ENCODE measurements at regions not wholly inside any gene's neighbourhood (a gene's known extent, or its start where the extent isn't known, plus 50 kb on each side); places are given as distances from the start of the nearest gene placed in this dataset.

DNA sequence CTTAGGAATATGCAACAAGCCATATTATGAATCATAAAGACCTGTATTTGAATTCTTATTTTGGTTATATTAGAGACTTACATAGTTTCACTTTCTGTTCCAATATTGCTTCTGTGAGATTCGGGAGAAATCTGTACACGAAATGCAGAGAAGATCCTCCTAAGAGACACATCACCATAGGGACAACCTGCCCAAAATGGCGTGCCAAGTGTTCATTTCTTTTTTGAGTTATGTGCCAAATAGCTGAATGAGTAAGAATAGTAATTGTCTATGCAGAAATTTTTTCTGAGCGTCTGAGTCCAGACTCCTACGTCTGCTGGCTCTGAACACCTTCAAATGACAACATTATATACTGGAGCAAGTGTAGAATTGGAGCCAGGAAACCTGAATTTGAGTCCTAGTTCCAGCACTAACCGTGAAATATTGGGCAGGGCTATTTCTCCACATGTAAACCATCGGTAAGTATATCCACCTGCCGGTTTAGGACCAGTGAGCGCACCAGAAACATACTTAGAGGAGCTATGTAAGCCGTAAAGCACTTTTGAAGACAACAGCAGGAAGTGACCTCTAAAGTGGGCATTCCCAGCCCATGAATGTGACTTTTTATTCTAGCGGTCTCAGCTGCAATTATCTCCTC lies 163.9 kb upstream of the DMRT1 start:
- TF ChIP-seq, protein P1, sequence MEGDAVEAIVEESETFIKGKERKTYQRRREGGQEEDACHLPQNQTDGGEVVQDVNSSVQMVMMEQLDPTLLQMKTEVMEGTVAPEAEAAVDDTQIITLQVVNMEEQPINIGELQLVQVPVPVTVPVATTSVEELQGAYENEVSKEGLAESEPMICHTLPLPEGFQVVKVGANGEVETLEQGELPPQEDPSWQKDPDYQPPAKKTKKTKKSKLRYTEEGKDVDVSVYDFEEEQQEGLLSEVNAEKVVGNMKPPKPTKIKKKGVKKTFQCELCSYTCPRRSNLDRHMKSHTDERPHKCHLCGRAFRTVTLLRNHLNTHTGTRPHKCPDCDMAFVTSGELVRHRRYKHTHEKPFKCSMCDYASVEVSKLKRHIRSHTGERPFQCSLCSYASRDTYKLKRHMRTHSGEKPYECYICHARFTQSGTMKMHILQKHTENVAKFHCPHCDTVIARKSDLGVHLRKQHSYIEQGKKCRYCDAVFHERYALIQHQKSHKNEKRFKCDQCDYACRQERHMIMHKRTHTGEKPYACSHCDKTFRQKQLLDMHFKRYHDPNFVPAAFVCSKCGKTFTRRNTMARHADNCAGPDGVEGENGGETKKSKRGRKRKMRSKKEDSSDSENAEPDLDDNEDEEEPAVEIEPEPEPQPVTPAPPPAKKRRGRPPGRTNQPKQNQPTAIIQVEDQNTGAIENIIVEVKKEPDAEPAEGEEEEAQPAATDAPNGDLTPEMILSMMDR (IDR thresholded peaks at IDR 0.05; ENCODE audit: low read length, missing control alignments), result no peak

GRCh38 chr9:678897-679296 lies 162.6 kb upstream of the DMRT1 start:
- DNase-seq (ENCODE audit: low read depth), result no peak

More for the DNA sequence above, 163.9 kb upstream of the DMRT1 start:
- DNase-seq (ENCODE audit: low read depth), result no peak
- no peak overlapping the region for H3K4me3 ChIP-seq (replicated peaks; ENCODE audit: low read depth, low read length)

DNA sequence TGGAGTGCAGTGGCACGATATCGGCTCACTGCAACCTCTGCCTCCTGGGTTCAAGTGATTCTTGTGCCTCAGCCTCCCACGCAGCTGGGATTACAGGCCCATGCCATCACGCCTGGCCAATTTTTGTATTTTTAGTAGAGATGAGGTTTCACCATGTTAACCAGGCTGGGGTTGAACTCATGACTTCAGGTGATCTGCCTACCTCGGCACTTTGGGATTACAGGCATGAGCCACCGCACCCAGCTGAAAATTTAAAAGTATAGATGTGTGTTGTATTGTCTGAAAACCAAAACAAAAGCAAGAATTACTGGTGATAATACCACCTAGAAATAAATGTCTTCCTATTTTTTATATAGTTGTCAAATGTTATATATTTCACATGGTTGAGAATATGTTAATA lies 162.0 kb upstream of the DMRT1 start:
- no peak for DNase-seq (ENCODE audit: low read depth)
- TF ChIP-seq, protein P1 (IDR thresholded peaks at IDR 0.05; ENCODE audit: low read length, missing control alignments), result no peak

More at GRCh38 chr9:678897-679296, 162.6 kb upstream of the DMRT1 start:
- TF ChIP-seq, protein P1 (IDR thresholded peaks at IDR 0.05; ENCODE audit: low read length, missing control alignments), result no peak
- H3K4me3 ChIP-seq (replicated peaks; ENCODE audit: low read depth, low read length), result no peak overlapping the region

DNA sequence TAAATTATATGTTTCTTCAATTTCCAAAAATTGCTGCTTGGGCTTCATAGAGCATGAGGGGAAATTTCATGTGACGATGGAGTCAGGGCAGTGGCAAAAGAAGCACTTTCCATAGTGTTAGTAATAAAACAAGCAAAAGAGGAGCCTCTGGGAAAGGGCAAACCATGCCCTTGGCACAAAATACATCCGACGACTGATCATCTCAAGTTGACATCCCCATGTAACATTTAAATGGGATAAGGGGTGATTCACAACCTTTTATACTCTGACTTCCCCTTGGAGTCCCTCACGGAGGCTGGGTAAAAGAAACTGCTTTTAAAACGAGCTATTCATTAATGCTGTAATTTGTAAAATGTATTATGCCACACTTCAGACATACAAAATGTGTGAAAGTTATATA lies 161.4 kb upstream of the DMRT1 start:
- DNase-seq (ENCODE audit: low read depth), result no peak
- no peak overlapping the region for H3K4me3 ChIP-seq (replicated peaks; ENCODE audit: low read depth, low read length)
- TF ChIP-seq, protein P1 (IDR thresholded peaks at IDR 0.05; ENCODE audit: low read length, missing control alignments), result no peak

More for the DNA sequence above, 162.0 kb upstream of the DMRT1 start:
- no peak overlapping the region for H3K4me3 ChIP-seq (replicated peaks; ENCODE audit: low read depth, low read length)

- peak; percentile 28 for DNase-seq (ENCODE audit: low read depth)
- TF ChIP-seq, protein P1 (IDR thresholded peaks at IDR 0.05; ENCODE audit: low read length, missing control alignments), result no peak
- no peak overlapping the region for H3K4me3 ChIP-seq (replicated peaks; ENCODE audit: low read depth, low read length)
Measured at GRCh38 chr9:682633-683508, 158.6 kb upstream of the DMRT1 start.

- DNase-seq (ENCODE audit: low read depth), result no peak
- H3K4me3 ChIP-seq (replicated peaks; ENCODE audit: low read depth, low read length), result no peak overlapping the region
- TF ChIP-seq, protein P1 (IDR thresholded peaks at IDR 0.05; ENCODE audit: low read length, missing control alignments), result no peak
Measured at GRCh38 chr9:683509-684021, 157.9 kb upstream of the DMRT1 start.
